Kidney capillary endothelial cell (primary cell): ENCODE measurements at regions not wholly inside any gene's neighbourhood (a gene's known extent, or its start where the extent isn't known, plus 50 kb on each side); places are given as distances from the start of the nearest gene placed in this dataset.
A peak's percentile ranks its signal among the peaks of the same experiment; 100 is the strongest.
"Not testable (repeated sequence)": the region's sequence is repeated elsewhere in the genome, so short reads cannot be mapped to it uniquely, and the experiment has no call there.

Experiments used
- DNase-seq: peaks from one replicate; pipeline ENCODE4 v3.0.0-alpha.2; 2018; ENCODE audit warnings: low spot score

DNA sequence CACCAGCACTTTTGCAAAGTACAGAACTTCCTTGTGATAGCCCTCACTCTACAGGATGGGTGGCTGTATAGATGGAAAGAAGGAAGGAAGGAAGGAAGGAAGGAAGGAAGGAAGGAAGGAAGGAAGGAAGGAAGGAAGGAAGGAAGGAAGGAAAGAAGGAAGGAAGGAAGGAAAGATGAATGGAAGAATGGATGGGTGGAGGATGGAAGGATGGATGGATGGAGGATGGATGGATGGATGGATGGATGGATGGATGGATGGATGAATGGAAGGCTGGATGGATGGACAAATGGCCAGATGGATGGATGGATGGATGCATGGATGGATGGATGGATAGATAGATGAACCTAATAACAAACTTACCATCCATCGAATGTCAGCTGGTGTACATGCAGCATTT lies 256.9 kb downstream of the ANKRD60 start:
- DNase-seq, result not testable (repeated sequence)

DNA sequence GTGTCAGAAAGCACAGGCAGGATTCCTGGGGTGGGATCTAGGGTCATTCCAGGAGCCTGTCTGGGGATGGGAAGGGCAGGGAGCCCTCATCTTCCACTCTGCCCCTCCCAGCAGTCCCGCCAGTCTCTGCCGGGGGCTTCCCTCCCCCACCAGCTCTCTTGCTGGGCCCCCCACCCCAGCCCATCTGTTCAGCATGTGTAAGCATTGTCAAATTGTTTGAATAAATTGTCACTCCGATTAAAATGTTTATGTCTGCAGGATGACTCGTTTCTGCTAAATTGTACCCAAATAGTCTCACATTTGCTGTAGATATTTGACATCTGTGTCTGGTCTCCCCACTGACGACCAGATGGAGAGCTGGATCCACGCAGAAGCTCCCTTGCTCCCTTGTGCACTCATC lies 257.6 kb downstream of the ANKRD60 start:
- no peak for DNase-seq

DNA sequence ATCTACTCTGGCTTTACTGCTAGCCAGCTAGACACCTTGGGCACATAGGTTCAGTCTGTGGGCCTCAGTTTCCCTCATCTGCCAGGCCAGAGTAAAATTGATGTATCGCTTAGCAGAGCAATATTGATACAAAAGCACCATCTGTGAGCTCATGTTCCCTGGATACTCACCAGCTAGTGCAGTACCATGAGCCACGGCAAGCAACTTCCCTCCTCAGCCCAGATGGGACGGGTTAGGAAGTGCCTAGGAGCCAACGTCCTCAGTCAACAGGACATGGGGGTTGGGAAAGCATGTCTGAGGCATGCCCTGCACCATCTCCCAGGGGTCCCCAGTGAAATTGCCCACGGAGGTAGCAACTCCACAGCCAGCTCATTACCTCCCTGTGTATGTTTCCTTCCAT lies 258.3 kb downstream of the ANKRD60 start:
- DNase-seq, result no peak

DNA sequence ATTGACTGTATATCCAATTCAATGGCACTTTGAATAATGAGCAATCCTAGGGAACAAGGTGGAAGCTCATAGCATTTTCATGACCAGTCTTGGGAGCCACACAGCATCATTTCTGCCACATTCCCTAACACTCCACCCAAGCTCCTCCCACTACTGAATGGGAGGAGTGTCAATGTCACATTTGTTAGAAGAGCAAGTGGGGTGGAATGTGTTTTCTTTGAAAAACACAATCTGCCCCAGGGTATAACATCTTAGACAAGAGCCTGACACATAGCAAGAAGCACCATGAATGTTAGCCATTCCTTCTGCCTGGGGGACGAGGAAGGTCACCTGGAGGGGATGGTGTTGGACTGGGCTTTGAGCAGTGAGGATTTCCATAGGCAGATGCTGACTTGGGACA lies 258.3 kb upstream of the PMEPA1 start:
- DNase-seq, result no peak

DNA sequence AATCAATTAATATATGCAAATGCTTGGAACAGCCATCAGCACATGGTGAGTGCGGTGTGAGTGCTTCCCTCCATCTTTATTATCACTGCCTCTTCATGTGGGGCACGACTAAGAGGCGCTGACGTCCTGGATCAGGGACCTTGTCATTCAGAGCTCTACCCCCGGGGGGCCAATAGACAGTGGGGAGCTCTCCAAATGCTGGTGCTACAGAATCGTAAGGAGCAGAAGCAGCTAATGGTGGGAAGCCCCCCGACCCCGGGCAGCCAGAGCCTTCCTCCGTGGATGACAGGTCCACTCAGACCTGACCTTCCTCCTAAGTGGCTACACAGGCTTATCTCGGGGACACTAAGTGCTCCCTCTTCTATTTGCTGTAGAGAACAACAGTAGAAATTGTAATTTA lies 257.5 kb upstream of the PMEPA1 start:
- no peak for DNase-seq

DNA sequence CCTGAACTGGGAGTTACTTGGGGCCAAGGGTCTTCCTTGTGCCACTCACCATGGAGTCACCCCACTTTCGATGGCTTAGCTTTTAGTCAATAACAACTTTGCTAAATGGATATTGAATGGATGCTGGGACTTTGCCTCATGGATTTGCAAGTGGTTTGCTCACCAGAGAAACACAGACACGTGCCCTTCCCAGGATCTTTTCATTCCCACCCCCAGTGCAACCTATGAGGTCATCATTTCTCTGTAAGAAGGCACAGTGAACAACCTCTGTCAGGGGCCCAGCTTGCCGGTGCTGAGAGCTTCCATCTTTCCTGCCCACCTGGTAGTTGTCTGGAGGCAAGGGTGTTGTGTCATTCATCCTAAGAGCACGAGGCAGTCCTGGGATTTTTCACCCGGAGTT lies 256.8 kb upstream of the PMEPA1 start:
- no peak for DNase-seq

DNA sequence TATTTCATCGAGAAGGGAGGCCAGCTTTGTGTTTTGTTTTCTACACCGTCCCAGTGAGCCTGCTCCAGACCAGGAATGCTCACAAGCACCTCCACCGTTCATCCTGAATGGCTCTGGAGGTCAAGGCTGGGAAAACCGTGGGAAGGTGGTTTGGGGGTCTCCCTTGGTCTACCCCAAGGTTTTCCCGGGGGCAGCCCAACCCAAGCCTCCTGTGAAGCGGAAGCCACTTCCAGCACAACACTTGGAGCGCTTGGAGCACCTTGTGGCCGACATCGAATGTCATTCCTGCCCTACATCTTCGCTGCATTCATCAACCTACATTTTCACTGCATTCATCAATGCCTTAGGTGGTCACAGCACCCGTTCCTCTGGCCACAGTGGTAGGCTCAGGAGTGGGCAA lies 255.6 kb upstream of the PMEPA1 start:
- no peak for DNase-seq

DNA sequence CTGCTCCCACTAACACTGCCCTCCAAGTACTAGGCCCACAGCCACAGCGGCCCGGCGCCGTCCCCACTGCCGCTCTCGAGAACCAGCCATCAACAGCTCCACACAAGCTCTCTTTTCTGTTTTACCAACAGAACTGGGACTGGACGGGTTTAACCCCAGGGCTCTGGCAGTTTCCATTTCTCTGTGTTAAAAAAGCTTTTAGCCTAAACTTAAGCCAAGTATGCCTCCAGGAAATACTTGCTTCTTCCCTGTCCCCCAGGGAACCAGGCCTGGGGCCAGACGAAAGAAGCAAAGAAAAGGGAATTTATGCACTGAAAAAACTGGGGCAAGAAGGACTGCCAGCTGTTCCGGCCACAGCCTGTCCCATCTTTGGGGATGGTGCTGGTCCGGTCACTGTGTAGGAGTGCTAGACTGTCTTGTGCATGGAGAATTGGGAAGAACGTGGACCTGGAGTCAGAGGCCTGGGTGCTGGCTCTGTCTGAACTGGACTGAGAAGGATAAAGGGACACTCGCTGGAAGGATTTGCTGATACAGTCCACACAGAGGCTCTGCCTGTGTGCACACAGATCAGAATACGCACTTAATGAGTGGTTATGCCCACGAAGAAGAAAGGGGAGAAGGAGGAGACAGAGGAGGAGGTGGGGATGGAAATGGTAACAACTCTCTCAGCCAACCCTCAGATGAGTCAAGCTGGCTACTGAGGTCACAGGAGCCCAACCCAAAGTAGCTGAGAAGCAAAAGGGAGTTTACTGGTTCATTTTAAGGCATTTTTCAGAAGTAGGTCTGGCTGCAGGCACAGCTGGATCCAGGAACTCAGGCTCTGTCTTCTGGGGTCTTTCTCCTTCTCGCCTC lies 254.4 kb upstream of the PMEPA1 start:
- DNase-seq, result no peak

DNA sequence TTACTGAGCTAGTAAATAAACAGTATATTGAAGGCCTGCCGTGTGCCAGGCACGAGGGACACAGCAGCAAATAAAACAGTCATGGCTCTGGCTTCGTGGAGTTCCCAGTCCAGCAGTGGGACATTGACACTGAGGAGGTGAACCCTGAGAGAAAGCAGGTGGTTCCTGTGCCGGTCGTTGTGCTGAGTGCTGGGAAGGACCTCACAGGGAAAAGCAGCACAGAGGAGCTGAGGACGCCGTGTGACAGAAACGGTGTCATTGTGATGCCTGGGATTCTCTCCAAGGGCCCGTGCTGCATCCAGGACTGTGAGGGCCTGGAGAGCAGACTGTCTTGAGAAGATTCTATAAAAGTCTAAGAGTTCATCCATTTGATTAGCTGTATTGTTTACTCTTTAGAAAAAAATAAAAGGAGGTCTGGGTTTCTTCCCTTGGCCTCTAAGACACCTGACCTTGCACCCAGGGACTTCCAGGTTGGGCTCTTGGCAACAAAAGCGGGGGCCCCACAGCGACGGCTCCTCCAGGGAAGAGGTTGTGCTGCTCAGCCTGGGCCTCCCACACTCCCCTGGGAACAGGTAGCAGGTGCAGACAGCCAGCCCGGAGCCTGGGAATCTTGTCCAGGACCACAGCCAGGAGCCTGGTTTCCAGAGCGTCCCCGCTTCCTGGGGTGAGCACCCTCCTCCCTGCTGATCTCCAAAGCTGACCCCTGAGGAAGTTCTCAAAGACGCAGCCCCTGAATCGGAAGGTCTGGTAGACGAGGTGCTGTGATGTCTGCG lies 251.2 kb upstream of the PMEPA1 start:
- no peak for DNase-seq

DNA sequence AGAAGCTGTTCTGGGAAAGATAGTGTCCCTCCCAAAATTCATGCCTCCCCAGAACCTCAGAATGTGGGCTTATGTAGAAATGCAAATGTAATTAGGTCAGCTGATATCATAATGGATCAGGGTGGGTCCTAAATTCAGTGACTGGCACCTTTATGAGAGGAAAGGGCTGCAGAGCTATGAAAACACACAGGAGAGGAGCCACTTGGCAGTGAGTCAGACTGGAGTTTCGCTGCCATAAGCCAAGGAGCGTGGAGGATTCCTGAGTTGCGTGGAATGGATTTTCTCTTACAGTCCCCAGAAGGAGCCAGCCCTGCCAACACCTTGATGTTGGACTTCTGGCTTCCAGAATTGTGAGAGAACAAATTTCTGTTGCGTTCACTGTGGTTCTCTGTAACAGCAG lies 249.8 kb upstream of the PMEPA1 start:
- no peak for DNase-seq

DNA sequence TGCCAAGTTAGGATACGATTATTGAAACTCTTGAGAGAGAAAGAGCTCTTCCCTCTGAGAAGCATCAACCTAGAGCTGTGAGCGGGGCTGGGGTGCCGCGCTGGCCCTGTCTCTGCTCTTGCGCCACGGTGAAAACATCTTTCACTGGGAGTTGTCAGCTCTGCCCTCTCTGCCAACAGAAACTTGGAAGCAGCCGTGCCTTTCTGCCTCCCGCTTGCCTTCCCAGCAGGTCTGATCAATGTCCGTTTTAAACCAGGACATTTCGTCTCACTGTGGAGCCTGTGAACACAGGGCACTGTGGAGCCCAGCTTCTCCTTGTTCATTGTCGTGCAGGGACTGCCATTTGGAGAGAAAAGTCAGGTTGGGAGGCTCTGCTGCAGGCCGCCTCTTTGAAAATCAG lies 249.2 kb upstream of the PMEPA1 start:
- no peak for DNase-seq

DNA sequence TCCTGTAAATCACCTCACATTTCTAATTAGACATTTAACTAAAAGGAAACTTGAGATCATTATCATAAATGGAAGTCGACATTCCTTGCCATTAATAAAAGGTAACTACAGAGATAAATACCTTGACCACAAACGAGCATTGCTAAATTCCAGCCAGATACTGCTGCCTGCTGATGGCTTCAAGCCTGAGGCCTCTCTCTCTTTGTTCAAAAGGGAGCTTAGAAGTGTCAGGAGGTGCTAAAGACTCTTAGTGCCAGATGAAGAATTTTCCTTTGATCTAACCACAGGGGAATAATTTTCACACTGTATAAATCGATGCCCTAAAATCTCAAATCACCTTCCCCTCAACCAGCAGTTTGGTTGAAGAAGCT lies 248.2 kb upstream of the PMEPA1 start:
- DNase-seq, result no peak

DNA sequence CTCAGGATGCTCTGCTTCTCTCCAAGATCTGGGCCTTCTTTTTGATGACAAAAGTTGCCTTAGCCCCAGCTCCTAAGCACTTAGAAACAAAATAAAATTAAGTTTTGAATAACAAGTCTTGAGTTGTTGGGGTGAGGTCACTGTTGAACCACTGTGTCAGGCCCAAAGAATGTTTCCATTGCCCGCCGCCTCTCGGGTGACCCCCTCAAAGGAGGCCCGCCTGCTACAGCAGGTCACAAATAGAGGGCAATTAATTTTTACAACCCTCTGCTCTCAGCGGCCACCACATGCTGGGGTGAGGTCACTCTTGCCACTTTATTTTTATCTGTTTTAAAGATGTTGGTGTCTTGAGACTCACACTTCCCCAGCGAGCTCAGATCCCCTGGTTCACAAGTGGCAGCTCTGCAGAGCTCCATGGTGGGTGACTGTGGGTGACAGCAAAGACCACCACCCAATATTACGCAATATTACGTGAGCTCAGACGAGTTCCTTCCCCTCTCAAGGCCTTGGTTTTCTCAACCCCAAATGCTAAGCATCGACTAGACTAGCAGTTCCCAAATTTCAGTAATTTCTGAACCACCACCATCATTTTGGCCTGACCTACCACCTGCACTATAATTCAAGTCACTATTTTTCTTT lies 247.7 kb upstream of the PMEPA1 start:
- no peak for DNase-seq

DNA sequence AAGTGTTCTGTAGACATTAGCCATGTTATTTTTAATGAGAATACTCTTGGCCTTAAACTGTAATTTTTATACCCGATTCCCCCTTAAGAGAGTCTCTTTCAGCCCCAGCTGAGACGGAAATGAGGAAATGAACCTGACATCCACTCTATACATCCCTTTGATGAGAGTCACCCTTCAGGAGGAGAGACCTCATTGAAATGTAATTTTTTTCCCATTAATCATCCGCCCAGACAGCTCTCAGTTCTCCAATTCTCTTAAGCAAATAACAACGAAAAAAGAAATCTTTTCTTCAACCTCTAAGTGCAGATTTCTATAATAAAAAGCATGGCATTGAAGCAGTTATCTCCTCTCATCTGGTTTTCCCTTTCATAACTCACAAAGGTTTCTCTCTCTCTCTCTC lies 243.8 kb upstream of the PMEPA1 start:
- peak; percentile 45 for DNase-seq

DNA sequence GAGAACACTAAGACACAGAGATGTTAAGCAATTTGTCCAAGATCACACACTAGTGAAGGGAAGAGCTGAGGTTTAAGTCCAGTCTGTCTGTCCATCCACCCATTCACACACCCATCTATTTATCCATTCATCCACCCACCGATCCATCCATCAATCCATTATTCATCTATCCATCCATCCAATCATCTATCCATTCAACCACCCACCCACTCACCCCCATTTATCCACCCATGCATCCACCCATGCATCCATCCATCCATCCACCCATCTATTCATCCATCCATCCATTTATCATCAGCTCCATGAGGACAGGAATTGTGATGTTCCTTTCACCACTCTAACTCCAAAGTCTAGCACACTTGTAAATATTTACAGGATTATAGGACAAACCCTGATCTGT lies 242.3 kb upstream of the PMEPA1 start:
- no peak for DNase-seq

DNA sequence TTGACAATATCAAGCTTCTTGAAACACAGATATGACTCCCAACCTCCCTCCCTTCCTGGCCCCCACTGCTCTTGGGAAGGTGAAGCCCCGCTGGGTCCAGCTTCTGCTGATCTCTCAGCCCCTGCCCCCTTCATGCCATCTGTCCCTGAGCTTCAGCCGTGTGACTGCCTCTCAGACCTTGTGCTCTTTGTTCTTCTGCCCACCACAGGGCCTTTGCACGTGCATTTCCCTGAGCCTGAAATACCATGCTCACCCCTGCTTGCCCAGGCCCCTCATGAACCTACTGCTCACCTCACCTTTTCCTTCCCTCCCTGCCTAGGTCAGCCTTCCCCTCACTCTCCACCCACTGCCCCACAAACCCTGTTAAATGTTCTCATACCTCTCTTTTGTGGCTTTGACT lies 241.7 kb upstream of the PMEPA1 start:
- DNase-seq, result no peak

DNA sequence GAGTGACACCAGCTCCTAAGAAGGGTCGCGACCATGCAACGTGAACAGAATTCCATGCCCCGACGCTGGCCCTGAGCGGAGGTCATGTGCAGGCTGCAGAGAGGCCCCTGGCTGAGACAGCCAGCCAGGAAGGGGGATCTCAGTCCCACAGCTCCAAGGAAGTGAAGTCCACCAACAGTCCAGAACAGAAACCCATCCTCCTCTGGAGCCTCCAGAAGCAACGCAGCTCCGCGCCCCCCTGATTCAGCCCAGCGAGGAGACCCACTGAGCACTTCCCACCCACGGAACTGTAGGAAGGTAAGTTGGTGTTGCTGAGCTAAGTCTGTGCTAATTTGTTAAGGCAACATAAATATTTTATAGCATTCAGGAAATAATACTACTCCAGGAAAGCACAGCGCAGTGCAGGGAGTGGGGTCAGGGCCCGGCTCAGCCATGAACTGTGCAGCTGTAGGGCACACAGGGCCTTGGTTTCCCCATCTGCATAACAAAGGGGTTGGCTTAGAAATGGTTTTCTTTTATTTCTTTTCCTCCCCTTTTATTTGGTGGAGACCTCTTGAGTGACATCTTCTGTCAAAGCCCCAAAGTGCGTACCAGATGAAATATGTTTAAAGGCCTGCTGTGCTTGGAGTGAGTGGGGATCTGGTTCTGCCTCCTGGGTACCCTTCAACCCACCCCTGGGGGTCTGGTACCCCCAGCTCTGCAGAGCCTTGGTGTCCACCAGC lies 241.1 kb upstream of the PMEPA1 start:
- no peak for DNase-seq

DNA sequence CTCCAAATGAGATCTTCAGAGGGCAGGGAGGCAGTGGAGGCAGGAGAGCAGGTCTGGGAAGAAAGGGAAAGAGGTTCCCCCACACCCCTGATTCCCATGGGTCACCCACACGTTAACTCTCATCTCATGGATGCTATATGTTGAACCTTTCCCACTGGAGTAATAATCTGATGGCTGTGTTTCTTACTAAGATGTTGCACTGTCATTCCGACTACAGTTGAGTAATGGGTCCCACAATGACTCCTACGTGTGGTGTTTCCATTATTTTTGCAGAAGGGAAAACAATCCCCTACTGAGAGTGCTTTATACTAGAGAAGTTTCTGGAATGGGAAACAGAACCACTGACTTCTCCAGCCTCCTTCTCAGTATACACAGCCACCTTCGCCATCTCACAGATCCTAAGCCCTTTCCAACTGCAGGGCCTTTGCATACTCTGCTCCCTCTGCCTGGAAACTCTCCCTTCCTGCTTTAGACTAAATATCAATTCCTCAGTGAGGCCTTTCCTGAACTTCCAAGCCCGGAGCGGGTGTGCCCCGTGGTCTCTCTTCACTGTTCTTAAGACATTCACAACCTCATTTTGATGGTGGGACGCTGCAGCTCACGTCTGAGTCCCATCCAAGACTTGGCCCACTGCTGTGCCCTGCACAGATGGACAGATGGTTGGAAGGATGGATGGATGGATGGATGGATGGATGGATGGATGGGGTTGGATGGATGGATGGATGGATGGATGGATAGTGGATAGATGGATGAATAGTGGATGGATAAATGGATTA lies 238.6 kb upstream of the PMEPA1 start:
- DNase-seq, result no peak

DNA sequence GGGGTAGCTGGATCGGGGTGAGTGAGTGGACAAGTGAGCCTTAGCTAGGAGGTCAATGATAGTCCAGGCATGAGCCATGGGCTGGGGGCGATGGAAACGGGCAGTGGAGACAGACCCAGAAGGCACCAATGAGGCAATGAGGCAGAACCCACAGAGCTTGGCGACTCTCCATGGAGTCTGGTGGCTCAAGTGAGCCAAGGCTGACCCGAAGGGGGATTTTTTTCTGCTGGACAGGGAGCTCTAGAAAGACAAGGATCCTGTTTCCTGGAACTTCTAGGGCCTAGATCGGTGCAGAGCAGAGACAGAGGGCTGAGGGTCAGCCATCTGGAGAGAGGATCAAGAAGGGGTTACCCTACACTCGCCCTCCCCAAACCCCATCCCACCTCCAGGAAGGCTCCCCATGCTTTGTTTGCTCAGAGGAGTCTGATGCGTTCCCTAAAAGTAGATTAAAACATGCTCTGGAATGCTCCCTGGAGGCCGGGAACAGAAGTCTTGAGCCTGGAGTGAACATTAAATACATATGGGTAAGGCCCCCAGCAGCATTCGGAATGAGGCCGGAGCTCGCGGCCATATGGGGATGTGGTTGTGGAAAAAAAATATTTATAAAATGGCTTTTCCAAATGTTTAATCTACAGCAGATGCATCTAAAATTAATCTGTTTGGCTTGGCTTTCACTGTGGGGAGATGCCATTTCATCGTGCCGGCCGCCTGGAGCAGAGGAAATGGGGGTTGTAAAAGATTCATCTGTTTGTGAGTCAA lies 237.8 kb upstream of the PMEPA1 start:
- DNase-seq, result no peak

DNA sequence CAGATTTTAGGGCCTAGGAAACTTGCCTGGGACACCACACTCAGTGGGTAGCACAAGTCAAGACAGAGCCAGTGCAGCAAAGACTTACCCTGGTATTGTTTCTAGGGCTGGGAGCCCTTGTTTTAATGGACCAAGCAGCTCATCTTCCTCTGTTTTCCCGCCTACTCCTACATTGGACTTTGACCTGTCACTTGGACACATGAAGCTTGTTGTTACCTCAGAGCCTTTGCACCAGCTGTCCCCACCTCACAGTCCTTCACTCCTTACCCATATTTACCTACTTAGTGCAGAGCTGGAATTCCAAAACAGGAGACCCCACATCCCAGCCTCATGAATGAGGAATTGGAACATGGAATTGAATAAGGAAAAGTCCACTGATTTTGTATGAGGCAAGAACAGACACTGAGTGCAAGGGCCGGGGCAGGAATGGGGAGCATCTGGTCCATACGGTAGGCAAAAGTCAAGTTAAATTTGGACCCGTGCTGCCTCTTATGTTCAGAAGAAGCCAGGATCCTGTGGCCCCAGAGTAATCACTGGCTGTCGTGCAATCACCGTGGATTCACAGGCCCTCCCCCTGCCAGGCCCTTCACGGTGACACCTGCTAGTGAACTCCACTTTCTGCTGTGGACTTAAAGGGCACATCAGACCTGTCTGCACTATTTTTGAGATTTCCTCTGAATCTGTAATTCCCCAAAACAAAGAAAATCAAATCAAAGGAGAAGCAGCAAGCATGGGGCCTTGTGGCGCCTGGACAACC lies 236.9 kb upstream of the PMEPA1 start:
- DNase-seq, result no peak
